GM18505 (cell line): ENCODE measurements at regions not wholly inside any gene's neighbourhood (a gene's known extent, or its start where the extent isn't known, plus 50 kb on each side); places are given as distances from the start of the nearest gene placed in this dataset.
A peak's percentile ranks its signal among the peaks of the same experiment; 100 is the strongest.

Experiments used
- ATAC-seq: cut with Tn5 transposase; IDR thresholded peaks from one replicate; pipeline ENCODE4 v1.9.1; 2021; ENCODE audit not compliant: unreplicated experiment
- POLR2A ChIP-seq: IDR thresholded peaks from 4 replicates; pipeline ENCODE4 v1.6.1; 2011; ENCODE audit warnings: borderline replicate concordance; ENCODE audit not compliant: insufficient read depth, insufficient read length; ENCODE audit errors: extremely low read depth

- no peak for ATAC-seq
- TF ChIP-seq POLR2A: no peak
Measured at GRCh38 chr11:105201166-105201565, 61.6 kb upstream of the CARD18 start.

- ATAC-seq: no peak
- TF ChIP-seq POLR2A: no peak
Measured at GRCh38 chr11:105197071-105197815, 57.7 kb upstream of the CARD18 start.

- ATAC-seq: no peak
- TF ChIP-seq POLR2A: no peak
Measured at GRCh38 chr11:105193260-105193659, 53.7 kb upstream of the CARD18 start.

- TF ChIP-seq POLR2A: no peak
- peak; percentile 46 for ATAC-seq
Measured at GRCh38 chr11:105192115-105192514, 52.5 kb upstream of the CARD18 start.

GRCh38 chr11:105189581-105189980 lies 50.0 kb upstream of the CARD18 start:
- no peak for TF ChIP-seq POLR2A
- no peak for ATAC-seq
